Prostate gland (tissue), 2 donors: ENCODE measurements at regions not wholly inside any gene's neighbourhood (a gene's known extent, or its start where the extent isn't known, plus 50 kb on each side); places are given as distances from the start of the nearest gene placed in this dataset.

Experiments
- POLR2A ChIP-seq: fragments of 450-650 bp; IDR thresholded peaks from one replicate; pipeline ENCODE4 v1.6.1; 2016; ENCODE audit warnings: antibody characterized with exemption, mild to moderate bottlenecking
- POLR2AphosphoS5 ChIP-seq: sonication (generic); formaldehyde crosslinking; IDR thresholded peaks from one replicate; pipeline ENCODE4 v1.6.1; 2017; ENCODE audit warnings: antibody characterized with exemption
- TF ChIP-seq, protein P1 (sequence below), 4 experiments: fragments of 200-600 bp in 2 of 4; fragments of 450-650 bp in 2 of 4; sonication (generic) in 2 of 4; IDR thresholded peaks; 1 replicate in 3 of 4; 2 replicates in 1 of 4; pipeline ENCODE4 v1.5.1; 2016 to 2019; ENCODE audit warnings: antibody characterized with exemption in 4 of 4, mild to moderate bottlenecking in 2 of 4, moderate library complexity in 2 of 4

DNA sequence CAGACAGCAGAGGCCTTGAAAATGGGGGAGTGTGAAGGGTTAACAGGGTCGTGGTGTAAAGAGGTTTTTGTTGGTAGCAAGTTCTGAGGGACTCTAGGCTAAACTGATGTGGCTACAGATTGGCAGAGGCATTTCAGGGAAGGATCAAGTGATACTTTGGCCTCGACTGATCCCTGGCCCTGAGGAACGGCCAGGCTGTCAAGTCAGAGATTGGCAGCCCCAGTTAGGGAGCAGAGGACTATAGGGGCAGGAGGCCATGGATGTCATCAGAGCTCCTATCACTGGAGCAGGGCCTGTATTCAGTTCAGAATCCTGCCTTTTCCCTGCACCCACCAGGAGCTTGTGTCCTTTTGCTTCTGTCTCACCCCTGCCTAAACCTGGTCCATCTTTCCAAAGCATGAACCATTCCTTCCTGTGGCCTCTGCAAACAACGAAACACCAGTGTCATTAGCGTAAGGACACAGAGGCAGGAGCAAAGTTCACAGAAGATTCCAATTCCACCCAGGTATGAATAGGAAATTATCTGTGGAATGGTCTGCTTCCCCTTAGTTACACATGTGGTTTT, 613.1 kb downstream of the MID1IP1 start:
- no peak for TF ChIP-seq POLR2A
- TF ChIP-seq POLR2AphosphoS5 = no peak
- TF ChIP-seq, protein P1, sequence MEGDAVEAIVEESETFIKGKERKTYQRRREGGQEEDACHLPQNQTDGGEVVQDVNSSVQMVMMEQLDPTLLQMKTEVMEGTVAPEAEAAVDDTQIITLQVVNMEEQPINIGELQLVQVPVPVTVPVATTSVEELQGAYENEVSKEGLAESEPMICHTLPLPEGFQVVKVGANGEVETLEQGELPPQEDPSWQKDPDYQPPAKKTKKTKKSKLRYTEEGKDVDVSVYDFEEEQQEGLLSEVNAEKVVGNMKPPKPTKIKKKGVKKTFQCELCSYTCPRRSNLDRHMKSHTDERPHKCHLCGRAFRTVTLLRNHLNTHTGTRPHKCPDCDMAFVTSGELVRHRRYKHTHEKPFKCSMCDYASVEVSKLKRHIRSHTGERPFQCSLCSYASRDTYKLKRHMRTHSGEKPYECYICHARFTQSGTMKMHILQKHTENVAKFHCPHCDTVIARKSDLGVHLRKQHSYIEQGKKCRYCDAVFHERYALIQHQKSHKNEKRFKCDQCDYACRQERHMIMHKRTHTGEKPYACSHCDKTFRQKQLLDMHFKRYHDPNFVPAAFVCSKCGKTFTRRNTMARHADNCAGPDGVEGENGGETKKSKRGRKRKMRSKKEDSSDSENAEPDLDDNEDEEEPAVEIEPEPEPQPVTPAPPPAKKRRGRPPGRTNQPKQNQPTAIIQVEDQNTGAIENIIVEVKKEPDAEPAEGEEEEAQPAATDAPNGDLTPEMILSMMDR (IDR thresholded peaks at IDR 0.05) = no peak
